Ishikawa (cell line): ENCODE measurements at regions not wholly inside any gene's neighbourhood (a gene's known extent, or its start where the extent isn't known, plus 50 kb on each side); places are given as distances from the start of the nearest gene placed in this dataset.

Experiments used
- CEBPB ChIP-seq: IDR thresholded peaks from 2 replicates; pipeline ENCODE4 v1.6.1; 2012
- CREB1 ChIP-seq: IDR thresholded peaks from 2 replicates; pipeline ENCODE4 v1.6.1; 2012; ENCODE audit warnings: low read depth
- EGR1 ChIP-seq: IDR thresholded peaks from 2 replicates; pipeline ENCODE4 v1.6.1; 2012
- EP300 ChIP-seq: IDR thresholded peaks from 2 replicates; pipeline ENCODE4 v1.6.1; 2012; ENCODE audit warnings: borderline replicate concordance
- FOXM1 ChIP-seq: IDR thresholded peaks from 2 replicates; pipeline ENCODE4 v1.6.1; 2012; ENCODE audit warnings: low read depth, borderline replicate concordance
- MAX ChIP-seq: IDR thresholded peaks from 2 replicates; pipeline ENCODE4 v1.6.1; 2012
- NFIC ChIP-seq: IDR thresholded peaks from 2 replicates; pipeline ENCODE4 v1.6.1; 2012
- RAD21 ChIP-seq: IDR thresholded peaks from 2 replicates; pipeline ENCODE4 v1.6.1; 2012; ENCODE audit warnings: low read depth
- REST ChIP-seq: IDR thresholded peaks from 2 replicates; pipeline ENCODE4 v1.6.1; 2012; ENCODE audit warnings: low read depth, mild to moderate bottlenecking
- TAF1 ChIP-seq: IDR thresholded peaks from 2 replicates; pipeline ENCODE4 v1.6.1; 2012; ENCODE audit warnings: low read depth, mild to moderate bottlenecking
- TCF12 ChIP-seq: IDR thresholded peaks from 2 replicates; pipeline ENCODE4 v1.6.1; 2012; ENCODE audit warnings: low read depth
- TEAD4 ChIP-seq: IDR thresholded peaks from 2 replicates; pipeline ENCODE4 v1.6.1; 2012
- USF1 ChIP-seq: IDR thresholded peaks from 2 replicates; pipeline ENCODE4 v1.6.1; 2012
- YY1 ChIP-seq: IDR thresholded peaks from 2 replicates; pipeline ENCODE4 v1.6.1; 2012; ENCODE audit warnings: low read depth
- ZBTB7A ChIP-seq: IDR thresholded peaks from 2 replicates; pipeline ENCODE4 v1.6.1; 2012; ENCODE audit warnings: low read depth

GRCh38 chr10:3425261-3425660 is 252.7 kb upstream of the PITRM1 start:
- no peak for TF ChIP-seq RAD21
- no peak for TF ChIP-seq EP300
- no peak for TF ChIP-seq YY1
- no peak for TF ChIP-seq TCF12
- TF ChIP-seq TAF1 = no peak
- no peak for TF ChIP-seq MAX
- no peak for TF ChIP-seq REST
- TF ChIP-seq EGR1 = no peak
- no peak for TF ChIP-seq ZBTB7A
- TF ChIP-seq TEAD4 = no peak
- TF ChIP-seq CREB1 = no peak
- TF ChIP-seq FOXM1 = no peak
- TF ChIP-seq CEBPB = no peak

GRCh38 chr10:3424111-3424851 is 251.7 kb upstream of the PITRM1 start:
- TF ChIP-seq NFIC (no peak), USF1 (no peak), CEBPB (no peak), RAD21 (no peak), CREB1 (no peak), YY1 (no peak), TCF12 (no peak), EP300 (no peak), MAX (no peak)

GRCh38 chr10:3423384-3423783 is 250.8 kb upstream of the PITRM1 start:
- TF ChIP-seq REST (no peak), NFIC (no peak), EGR1 (no peak), MAX (no peak), FOXM1 (no peak), RAD21 (no peak), EP300 (no peak), TEAD4 (no peak), TCF12 (no peak), ZBTB7A (no peak)

- no peak for TF ChIP-seq TEAD4
- no peak for TF ChIP-seq YY1
- TF ChIP-seq EGR1 = no peak
- TF ChIP-seq TAF1 = no peak
- TF ChIP-seq TCF12 = no peak
- no peak for TF ChIP-seq CREB1
- TF ChIP-seq REST = no peak
- no peak for TF ChIP-seq RAD21
- TF ChIP-seq EP300 = no peak
- TF ChIP-seq CEBPB = no peak
- no peak for TF ChIP-seq USF1
- TF ChIP-seq MAX = no peak
- TF ChIP-seq FOXM1 = no peak
- TF ChIP-seq ZBTB7A = no peak
- no peak for TF ChIP-seq NFIC
These were observed 249.7 kb upstream of the PITRM1 start for GRCh38 chr10:3422282-3422681.
